NCI-H128 (cell line): ENCODE measurements at regions not wholly inside any gene's neighbourhood (a gene's known extent, or its start where the extent isn't known, plus 50 kb on each side); places are given as distances from the start of the nearest gene placed in this dataset.

Source experiments
- DNase-seq: peaks from one replicate; lab custom pipeline; 2025; ENCODE audit not compliant: unreplicated experiment; lab: John Stamatoyannopoulos, UW

DNA sequence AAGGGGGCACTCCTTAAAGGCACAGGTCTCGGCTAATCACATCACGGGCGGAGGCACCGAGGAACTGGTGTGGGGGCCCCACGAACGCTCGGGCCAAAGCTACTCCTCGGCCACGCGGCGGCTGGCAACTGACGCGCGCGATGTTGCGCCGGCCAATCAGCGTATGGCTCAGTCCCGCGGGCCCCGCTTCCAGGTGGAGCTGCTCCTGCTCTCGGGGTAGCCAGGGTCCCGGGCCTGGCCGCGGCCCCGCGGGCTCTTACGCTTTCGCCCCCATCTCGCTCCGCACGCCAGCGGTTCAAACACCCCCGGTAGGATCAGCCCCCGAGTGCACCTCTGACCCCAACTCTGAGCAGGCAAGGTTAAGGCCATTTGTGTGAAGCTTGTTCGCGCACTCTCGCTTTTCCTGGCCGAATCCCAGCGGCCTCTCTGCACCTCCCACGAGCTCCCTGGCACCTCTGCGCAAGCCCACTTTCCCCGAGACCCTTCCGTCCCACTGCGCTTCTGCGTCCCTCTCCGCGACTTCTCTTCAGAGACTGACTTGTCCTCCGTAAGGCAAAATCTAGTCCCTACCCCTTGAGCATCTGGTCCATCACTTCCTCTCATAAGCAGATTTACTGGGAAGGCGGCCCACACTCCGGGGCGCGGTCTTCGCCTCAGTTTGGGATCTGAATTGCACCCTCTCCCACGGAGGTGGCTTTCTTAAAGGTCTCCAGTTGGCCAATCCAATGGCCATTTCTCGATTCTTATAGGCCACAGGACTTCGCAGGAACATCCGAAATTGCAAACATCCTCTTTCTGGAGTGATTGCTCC, 200.9 kb upstream of the TBX20 start:
- DNase-seq, result no peak

GRCh38 chr7:35450456-35451214, 196.7 kb upstream of the TBX20 start:
- DNase-seq, result no peak

DNA sequence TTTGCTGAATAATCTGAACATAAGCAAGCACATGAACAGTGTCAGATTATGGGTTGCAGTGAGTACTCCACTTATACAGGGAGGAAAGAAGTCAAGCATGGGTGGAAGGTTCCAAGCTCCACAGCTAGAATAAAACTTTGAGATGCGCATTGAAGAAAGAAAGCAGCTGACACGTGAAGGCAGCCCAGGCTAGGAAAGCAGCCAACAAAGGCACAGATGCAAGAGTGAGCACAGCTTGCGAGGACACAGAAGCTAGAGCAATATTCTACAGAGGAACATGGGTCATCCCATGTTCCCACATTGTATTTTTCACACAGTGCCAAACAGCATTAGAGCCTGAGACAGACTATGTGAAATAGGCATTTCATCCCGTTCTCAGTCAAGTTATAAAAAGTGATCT, 194.6 kb upstream of the TBX20 start:
- DNase-seq, result no peak

DNA sequence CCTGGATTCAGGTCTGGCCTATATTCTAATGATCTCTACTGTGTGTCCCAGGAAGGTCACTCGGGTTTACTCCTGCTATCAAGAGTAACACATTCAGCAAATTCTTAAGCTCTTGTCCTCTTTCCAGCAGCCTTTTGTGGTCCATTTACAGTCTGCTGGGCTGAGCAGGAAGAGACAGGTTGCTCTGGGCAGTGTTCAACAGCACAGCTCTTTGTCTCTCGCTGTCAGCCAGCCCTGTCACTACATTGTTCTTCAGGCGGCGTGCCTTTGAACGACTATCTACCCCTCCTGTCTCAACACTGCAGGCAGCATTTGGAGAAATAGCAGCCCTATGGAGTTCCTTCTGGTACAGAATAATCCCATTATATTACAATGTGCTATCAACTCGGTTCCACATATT, 192.2 kb upstream of the TBX20 start:
- no peak for DNase-seq

- no peak for DNase-seq
Observed at GRCh38 chr7:35437619-35438275, 183.8 kb upstream of the TBX20 start.

- DNase-seq, result no peak
Observed at GRCh38 chr7:35436452-35436851, 182.6 kb upstream of the TBX20 start.

- DNase-seq, result no peak
Observed at GRCh38 chr7:35430547-35431153, 176.8 kb upstream of the TBX20 start.

DNA sequence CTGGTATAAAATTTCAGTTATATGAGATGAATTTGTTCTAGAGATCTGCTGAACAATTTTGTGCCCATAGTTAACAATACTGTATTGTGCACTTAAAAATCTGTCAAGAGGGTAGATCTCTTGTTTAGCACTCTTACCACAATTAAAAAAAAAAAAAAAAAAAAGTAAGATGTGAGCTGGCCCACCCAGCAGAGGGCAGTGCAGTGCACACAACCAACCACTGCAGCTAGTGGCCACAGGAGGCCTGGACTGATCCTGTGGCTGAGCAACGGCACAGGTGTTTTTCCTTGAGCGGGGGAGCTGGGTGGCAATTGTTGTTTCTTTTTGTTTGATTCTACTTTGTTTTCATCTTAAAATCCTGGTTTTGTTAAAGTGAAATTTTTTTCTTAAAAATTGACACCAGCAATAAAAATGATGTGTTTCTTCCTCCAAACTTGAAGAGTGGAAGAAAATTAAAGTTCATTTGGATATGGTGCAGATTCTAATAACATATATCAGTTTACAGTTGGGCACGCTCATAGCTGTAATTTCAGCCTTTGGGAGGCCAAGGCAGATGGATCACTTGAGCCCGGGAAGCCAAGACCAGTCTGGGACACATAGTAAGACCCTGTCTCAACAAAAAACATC, 171.1 kb upstream of the TBX20 start:
- no peak for DNase-seq

DNA sequence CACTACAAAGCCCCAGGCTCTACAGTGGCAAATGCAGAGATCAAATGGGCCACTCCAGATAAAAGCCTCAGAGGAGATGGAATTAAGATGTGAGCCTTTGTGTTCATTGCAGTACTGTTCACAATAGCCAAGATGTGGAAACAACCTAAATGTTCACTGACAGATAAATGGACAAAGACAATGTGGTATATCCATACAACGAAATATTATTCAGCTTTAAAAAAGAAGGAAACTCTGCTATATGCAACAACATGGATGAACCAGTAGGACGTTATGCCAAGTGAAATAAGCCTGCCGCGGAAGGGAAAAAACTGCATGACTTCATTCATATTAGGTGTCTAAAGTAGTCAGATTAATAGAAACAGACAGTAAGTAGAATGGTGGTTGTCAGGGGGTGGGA, 170.5 kb upstream of the TBX20 start:
- DNase-seq, result no peak

- DNase-seq, result no peak
Observed at GRCh38 chr7:35422715-35423114, 168.8 kb upstream of the TBX20 start.

DNA sequence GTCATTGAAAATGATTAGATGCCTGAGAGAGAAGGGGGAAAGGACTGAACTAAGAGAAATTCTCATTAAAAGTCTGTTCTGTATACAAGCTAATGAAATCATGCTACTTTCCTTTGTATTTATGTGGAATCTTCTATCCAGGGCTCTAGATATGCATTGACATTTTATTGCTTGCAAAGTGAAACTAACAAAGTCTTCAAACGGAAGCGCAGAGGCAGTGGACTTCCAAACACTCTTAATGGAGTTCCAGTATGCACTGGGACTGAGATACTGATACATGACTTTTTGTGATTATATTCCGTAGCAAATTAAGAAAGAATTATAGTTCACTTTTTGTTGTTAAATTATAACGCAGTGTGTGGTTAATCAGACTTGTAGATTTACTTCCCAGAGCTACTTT, 166.8 kb upstream of the TBX20 start:
- no peak for DNase-seq

DNA sequence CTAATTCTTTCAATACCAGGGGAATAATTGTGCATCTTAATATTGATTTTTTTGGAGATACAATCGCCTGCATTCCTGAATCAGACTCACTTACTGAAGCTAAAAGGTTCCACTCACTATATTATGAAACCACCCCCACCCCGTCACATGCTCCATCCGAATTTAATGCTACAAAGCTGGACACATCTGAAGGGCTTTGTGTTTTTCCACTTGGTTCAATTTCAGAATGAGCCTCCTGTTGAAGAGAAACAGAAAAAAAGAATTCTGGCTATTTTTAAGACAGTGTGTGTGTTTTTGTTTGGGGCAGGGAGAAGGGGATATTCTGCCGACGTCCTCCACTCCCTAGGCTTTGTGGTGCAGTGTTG, 165.5 kb upstream of the TBX20 start:
- no peak for DNase-seq

DNA sequence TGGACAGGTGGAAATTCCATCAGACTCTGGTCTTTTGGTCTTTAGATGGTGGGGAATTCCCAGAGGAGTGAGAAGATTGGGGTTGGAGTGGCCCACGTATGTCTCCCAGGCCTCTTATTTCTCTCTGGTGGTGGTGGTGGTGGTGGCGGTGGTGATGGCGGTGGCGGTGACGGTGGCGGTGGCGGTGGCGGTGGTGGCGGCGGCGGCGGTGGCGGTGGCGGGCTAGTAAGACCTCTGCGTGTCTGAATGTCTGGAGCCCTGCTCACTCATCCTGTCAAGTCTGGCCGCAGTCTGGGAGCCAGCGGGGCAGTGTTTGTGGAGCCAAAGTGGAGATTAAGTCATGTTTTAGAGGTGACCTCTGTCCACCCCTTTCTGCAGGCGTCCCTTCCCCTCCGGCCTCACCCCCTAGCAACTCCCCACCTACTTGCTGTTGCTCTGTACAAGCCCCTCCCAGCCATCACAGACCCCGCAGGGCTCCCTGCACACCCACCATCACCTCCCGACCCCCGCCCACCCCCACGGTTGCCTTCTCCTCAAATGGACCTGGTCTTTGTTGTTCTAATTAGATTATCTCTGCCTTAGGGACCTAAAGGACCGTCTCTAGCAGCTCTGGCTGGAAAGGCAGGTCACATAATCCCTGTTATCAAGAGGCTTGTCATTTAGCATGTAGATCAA, 165.0 kb upstream of the TBX20 start:
- no peak for DNase-seq

- no peak for DNase-seq
Observed at GRCh38 chr7:35416568-35416967, 162.7 kb upstream of the TBX20 start.

DNA sequence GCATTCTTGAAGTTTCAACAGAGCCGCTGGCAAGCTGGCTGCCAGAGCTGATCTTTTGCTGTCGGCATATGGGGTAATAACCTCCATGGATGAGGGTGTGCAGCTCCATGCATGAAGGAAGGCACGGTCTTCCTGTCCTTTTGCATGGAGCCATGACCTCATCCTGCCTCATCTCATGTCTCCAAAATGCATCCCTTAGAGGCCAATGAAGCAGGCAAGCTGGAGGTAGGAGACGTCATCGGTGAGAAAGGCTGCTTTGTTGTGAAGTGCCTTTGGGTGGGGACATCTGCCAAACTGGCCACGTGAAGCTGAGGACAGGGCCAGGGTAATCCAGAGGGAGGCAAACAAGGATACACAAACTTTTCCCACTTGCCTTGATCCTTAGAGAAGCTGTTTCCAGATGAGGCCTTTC, 161.5 kb upstream of the TBX20 start:
- DNase-seq, result no peak

- no peak for DNase-seq
Observed at GRCh38 chr7:35411331-35411730, 157.4 kb upstream of the TBX20 start.

DNA sequence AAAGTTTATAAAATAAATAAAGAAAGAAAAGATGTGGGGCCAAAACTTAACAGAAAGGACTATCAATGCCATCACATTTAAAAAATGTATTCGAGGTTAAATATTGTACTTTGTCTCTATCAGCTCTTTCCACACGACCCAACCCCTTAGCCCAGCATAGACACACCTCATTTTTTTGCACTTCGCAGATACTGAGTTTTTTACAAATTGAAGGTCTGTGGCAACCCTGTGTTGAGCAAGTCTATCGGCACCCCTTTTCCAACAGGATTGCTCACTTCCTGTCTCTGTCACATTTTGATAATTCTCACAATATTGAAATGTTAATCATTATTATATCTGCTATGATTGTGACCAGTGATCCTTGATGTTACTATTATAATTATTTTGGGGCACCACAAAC, 151.6 kb upstream of the TBX20 start:
- no peak for DNase-seq

- DNase-seq, result no peak
Observed at GRCh38 chr7:35401217-35401879, 147.4 kb upstream of the TBX20 start.

GRCh38 chr7:35399840-35400239, 145.9 kb upstream of the TBX20 start:
- DNase-seq, result no peak

DNA sequence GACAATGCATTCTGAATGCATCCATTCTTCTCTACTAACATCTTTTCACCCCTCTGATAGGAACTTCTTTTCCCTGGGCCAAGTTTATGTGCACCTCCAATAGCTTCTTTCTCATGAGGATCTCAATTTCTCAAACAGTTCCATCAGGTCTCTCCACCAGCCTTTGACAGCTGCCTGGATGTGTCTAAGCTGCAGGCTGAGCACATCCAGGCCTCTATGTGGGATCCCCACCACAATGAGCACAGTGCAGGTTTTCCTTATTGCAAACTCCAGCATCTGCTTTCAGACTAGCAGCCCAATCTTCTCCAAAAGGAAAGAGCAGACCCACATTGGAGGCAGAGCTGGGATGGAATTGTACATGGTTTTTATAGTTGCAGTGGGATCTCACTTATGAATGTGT, 145.3 kb upstream of the TBX20 start:
- no peak for DNase-seq
